Natural killer cell treated with Interleukin-12 subunit alpha and Interleukin-12 subunit beta and Interleukin-15 and Interleukin-18, amount 100 ng/mL, for 72 hours (primary cell): ENCODE measurements at regions not wholly inside any gene's neighbourhood (a gene's known extent, or its start where the extent isn't known, plus 50 kb on each side); places are given as distances from the start of the nearest gene placed in this dataset.

Experiments
- ATAC-seq, 2 donors: fragments of 150-1000 bp; cut with Tn5 transposase in 1 of 2; sonication (Bioruptor Pico), chemical (Tn5 transposase) in 1 of 2; 2 replicates each; pipeline ENCODE4 v1.10.0; 2021
- DNase-seq: peaks from one replicate; pipeline ENCODE4 v3.0.0; 2022; ENCODE audit warnings: low spot score
- H3K27ac Mint-ChIP-seq, 2 donors: 1 replicate in 1 of 2; 2 replicates in 1 of 2; pipeline ENCODE4 v1.8.0; 2022; ENCODE audit warnings: mixed read lengths in 2 of 2, mild to moderate bottlenecking in 1 of 2, moderate library complexity in 1 of 2
- H3K27me3 Mint-ChIP-seq, 2 donors: 1 replicate in 1 of 2; 2 replicates in 1 of 2; pipeline ENCODE4 v1.8.0; 2022; ENCODE audit warnings: mixed read lengths in 2 of 2
- H3K36me3 Mint-ChIP-seq: one replicate; pipeline ENCODE4 v1.8.0; 2022; ENCODE audit warnings: mixed read lengths
- H3K4me1 Mint-ChIP-seq, 2 donors: 1 replicate in 1 of 2; 2 replicates in 1 of 2; pipeline ENCODE4 v1.8.0; 2022; ENCODE audit warnings: low read depth in 2 of 2, mixed read lengths in 2 of 2, mild to moderate bottlenecking in 1 of 2
- H3K4me3 Mint-ChIP-seq: one replicate; pipeline ENCODE4 v1.8.0; 2022; ENCODE audit warnings: mixed read lengths
- H3K9me3 Mint-ChIP-seq: 2 replicates; pipeline ENCODE4 v1.8.0; 2022; ENCODE audit warnings: mixed read lengths

DNA sequence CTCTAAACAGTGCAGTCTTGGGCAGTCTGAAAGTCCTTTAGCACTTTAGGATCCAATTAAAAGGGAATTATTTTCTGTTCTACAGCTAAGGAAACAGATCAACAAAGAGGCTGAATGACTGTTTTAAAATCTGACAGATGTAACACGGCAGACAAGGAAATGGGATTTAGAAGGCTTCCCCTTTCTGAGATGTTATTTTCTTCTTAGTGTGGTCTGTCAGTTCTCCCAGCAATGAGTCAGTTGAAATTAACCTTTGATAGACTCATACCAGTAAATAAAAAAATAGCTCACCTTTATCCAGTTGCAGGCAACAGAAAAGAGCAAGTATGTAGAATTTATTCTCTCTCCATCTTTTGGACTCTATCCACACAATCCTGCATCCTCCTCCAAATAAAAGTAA lies 98.1 kb downstream of the NEDD1 start:
- Mint-ChIP-seq H3K4me1 (no peaks in the 10 kb centered on the region), H3K9me3 (no peaks in the 10 kb centered on the region), H3K4me3 (no peak overlapping the region), H3K27me3 (peaks cover 18 to 37% of the 10 kb centered on the region in 2 donors), H3K27ac (no peak overlapping the region), H3K36me3 (no peaks in the 10 kb centered on the region)
- no peak for DNase-seq
- ATAC-seq, result no peak

DNA sequence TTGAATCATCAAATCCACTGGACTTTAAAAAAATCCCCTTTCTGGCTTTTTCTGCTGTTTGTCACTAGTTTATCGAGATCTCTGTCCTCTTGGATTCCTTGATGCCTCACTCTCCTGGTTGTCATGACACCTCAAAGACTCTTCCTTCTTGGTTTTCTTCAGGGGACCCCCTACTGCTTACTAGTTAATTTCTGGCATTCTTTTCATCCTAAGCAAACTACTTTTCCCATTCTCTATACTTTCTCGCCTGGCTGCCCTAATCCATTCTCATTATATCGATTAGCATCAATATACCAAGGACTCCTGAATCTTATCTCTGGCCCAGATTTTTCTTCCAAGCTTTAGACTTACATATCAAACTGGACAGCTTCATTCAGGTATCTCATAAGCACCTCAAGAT lies 98.6 kb downstream of the NEDD1 start:
- DNase-seq (no peak), ATAC-seq (no peak)
- H3K4me3 Mint-ChIP-seq, result no peak overlapping the region
- H3K27ac Mint-ChIP-seq, result no peak overlapping the region
- H3K9me3 Mint-ChIP-seq, result no peaks in the 10 kb centered on the region
- peaks cover 18 to 37% of the 10 kb centered on the region in 2 donors for H3K27me3 Mint-ChIP-seq
- H3K36me3 Mint-ChIP-seq, result no peaks in the 10 kb centered on the region
- no peaks in the 10 kb centered on the region for H3K4me1 Mint-ChIP-seq

DNA sequence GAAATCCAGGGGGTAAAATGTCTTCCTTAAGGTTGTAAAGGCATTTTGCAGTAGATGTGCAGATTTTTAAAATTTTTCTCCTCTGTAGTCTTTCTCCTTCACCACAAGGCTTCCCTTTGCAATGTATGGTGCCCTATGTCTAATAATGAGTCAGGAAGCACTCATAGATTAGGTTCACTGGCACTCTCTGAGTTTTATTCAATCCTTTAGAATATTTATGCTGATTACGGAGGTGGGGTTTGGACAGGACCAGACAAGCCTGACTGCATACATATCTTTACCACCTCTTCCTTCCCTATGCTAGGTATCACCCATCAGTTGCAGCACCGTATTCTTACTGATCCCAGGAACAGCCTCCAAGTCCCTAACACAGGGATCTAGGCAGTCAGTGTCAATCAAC lies 99.5 kb downstream of the NEDD1 start:
- H3K4me1 Mint-ChIP-seq, result no peaks in the 10 kb centered on the region
- H3K4me3 Mint-ChIP-seq, result no peak overlapping the region
- ATAC-seq (no peak), DNase-seq (no peak)
- H3K9me3 Mint-ChIP-seq, result no peaks in the 10 kb centered on the region
- H3K27me3 Mint-ChIP-seq, result peaks cover 20 to 37% of the 10 kb centered on the region in 2 donors
- H3K36me3 Mint-ChIP-seq, result no peaks in the 10 kb centered on the region
- no peak overlapping the region for H3K27ac Mint-ChIP-seq

DNA sequence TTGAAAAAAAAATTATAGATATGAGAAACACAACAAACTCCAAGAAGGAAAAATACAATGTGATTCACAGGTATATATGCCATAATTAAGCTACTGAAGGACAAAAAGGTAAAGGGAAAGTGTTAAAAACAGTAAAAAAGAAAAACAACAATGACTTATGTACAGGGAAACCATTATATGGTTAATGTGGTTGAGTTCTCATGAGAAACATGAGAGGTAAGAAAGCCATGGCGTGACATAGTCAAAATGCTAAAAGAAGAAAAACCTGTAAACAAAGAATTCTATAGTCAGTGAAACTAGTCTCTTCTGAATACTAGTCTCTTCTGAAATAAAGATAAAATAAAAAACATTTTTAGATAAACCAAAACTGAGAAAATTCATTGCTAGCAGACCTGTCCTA lies 109.1 kb downstream of the NEDD1 start:
- peaks cover 17% of the 10 kb centered on the region for H3K36me3 Mint-ChIP-seq
- no peak for ATAC-seq
- DNase-seq, result no peak
- no peak overlapping the region for H3K4me3 Mint-ChIP-seq
- no peaks in the 10 kb centered on the region for H3K4me1 Mint-ChIP-seq
- no peak overlapping the region for H3K27ac Mint-ChIP-seq
- H3K9me3 Mint-ChIP-seq, result peaks cover 4% of the 10 kb centered on the region
- H3K27me3 Mint-ChIP-seq, result peaks cover 13 to 36% of the 10 kb centered on the region in 2 donors

DNA sequence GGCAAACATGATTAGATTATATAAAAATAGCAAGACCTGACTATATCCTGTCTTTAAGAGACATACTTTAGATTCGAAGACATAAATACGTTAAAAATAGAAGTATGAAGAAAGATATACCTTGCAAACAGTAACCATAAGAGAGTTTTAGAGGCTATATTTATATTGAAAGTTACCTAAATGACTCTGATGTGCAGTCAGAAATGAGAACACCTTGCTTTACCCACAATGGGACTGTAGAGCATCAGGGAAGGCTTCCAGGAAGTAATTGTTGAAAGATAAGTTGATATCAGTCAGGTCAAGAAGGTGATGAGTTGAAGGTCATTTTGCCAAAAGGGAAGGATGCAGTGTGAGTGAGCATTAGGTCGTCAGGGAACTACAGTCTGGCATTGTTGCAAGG lies 110.2 kb downstream of the NEDD1 start:
- H3K36me3 Mint-ChIP-seq, result peaks cover 17% of the 10 kb centered on the region
- peaks cover 13 to 36% of the 10 kb centered on the region in 2 donors for H3K27me3 Mint-ChIP-seq
- DNase-seq, result no peak
- H3K27ac Mint-ChIP-seq, result no peak overlapping the region
- no peak overlapping the region for H3K4me3 Mint-ChIP-seq
- no peak for ATAC-seq
- H3K4me1 Mint-ChIP-seq, result no peaks in the 10 kb centered on the region
- H3K9me3 Mint-ChIP-seq, result peaks cover 4% of the 10 kb centered on the region

DNA sequence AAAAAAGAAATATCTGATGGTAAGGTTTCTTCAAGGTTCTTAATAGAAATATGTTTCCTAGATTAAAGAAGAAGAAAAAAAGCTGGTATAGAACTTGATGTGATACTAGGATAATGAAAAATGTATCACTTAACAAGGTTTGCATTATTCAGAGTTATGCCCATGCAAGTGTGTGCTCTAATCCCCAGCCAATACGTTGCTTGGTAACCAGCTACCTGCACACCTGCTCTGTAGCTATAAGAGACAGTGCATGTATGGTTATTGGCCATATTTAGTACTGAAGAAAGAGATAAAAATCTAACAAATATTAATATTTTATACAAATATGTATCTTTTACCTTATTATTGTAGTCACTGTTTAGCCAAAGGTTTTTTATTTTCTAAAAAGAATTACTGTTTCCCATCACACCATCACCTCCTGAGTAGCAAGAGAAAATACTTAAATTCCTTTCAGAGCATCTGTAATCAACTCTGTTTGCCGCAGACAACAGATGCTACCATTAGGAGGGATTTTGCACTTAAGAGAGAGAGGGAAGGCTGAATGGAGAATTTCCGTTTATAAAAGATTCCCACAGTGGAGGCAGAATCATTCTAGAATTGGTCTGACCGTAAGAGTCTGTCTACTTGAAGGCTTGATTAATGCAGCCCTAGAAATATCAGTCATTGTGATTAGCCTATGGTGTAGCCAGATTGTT lies 115.6 kb downstream of the NEDD1 start:
- peaks cover 5% of the 10 kb centered on the region in 2 donors for H3K27me3 Mint-ChIP-seq
- no peaks in the 10 kb centered on the region for H3K4me1 Mint-ChIP-seq
- no peak for ATAC-seq
- H3K4me3 Mint-ChIP-seq, result no peak overlapping the region
- no peaks in the 10 kb centered on the region for H3K36me3 Mint-ChIP-seq
- no peaks in the 10 kb centered on the region for H3K9me3 Mint-ChIP-seq
- H3K27ac Mint-ChIP-seq, result no peak overlapping the region
- no peak for DNase-seq

DNA sequence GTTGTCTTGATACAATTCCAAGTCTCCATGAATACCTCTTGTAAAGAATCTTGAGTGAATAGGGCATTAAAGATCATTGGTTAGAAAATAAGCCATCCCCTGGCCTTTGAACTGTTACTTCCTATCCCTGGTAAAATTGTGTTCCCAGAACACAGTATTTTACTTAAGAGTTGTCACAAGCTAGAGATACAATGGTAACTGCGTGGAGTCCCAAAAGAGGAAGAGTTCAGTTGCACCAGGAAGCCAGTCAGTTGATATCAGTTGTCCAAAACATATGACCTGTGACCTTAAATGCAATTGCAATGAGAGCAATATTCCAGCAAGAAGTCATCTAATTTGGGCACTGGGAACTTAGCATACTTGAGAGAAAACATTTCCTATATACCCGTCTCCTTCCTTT lies 117.3 kb downstream of the NEDD1 start:
- no peaks in the 10 kb centered on the region for H3K4me1 Mint-ChIP-seq
- H3K4me3 Mint-ChIP-seq, result no peak overlapping the region
- no peaks in the 10 kb centered on the region for H3K36me3 Mint-ChIP-seq
- ATAC-seq, result no peak
- DNase-seq, result no peak
- no peaks in the 10 kb centered on the region for H3K9me3 Mint-ChIP-seq
- no peak overlapping the region for H3K27ac Mint-ChIP-seq
- H3K27me3 Mint-ChIP-seq, result peaks cover 5% of the 10 kb centered on the region in 2 donors

DNA sequence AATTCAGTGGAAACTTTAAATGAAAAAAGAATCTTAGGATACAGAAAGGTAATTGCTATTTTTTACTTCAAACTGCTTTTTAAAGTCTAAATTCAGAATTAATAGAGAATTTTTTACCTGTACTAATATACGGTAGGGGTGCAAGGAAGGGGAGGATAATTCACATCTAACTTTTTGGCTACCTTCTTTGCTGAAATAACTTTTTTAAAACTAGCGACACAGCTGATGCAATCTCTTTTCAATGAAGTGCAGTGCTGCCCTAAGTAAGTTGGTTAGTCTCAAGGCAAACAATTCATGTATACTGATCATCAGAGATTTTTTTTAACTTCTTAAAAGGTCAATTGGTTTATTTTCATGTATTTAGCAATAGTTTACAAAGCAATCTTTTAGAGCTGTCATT lies 119.8 kb downstream of the NEDD1 start:
- H3K36me3 Mint-ChIP-seq, result no peaks in the 10 kb centered on the region
- no peaks in the 10 kb centered on the region for H3K4me1 Mint-ChIP-seq
- H3K9me3 Mint-ChIP-seq, result no peaks in the 10 kb centered on the region
- peaks cover 5 to 6% of the 10 kb centered on the region in 2 donors for H3K27me3 Mint-ChIP-seq
- ATAC-seq (no peak), DNase-seq (no peak)
- no peak overlapping the region for H3K27ac Mint-ChIP-seq
- no peak overlapping the region for H3K4me3 Mint-ChIP-seq

DNA sequence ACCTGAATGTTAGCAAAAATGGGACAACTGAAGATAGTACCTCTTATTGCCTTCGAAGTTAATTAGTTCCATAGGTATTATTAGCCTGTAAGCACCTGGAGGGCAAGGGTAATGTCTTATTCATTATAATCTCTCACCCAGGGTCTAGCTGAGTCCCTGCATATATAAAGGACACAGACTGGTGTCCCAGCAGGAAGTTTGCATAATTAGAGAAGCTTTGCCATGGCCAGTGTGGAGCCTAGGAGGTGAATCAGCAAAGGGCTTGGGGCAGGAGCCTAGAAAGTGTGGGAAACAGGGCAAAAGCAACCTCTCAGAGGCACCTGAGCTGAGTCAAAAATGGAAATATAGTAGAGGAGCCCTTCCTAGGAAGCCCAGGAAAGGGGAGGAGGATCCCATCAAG lies 120.4 kb downstream of the NEDD1 start:
- DNase-seq (no peak), ATAC-seq (no peak)
- Mint-ChIP-seq H3K4me3 (no peak overlapping the region), H3K4me1 (no peaks in the 10 kb centered on the region), H3K36me3 (no peaks in the 10 kb centered on the region), H3K9me3 (no peaks in the 10 kb centered on the region), H3K27ac (no peak overlapping the region), H3K27me3 (peaks cover 8 to 10% of the 10 kb centered on the region in 2 donors)

DNA sequence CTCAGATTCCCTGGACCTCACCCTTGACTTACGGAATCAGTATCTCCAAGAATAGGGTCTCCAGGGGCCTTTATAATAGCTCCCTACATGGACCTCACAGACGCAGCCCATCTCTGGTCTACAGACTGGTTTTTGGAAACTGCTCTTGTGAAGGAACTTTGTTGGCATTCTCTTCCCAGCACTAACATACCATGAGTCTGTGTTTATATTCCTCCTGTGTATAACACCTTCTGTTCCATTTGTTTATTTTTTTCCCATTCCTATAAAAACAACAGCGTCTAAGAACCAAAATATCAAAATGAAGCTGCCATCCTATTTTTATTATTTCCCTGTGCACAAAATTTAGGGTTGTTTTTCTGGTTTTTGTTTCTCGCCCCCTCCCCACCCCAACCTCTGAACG lies 131.1 kb downstream of the NEDD1 start:
- DNase-seq, result no peak
- Mint-ChIP-seq H3K27me3 (peaks cover 8 to 15% of the 10 kb centered on the region in 2 donors), H3K4me1 (no peaks in the 10 kb centered on the region), H3K36me3 (no peaks in the 10 kb centered on the region), H3K4me3 (no peak overlapping the region), H3K27ac (no peak overlapping the region), H3K9me3 (peaks cover 4% of the 10 kb centered on the region)
- ATAC-seq, result no peak

DNA sequence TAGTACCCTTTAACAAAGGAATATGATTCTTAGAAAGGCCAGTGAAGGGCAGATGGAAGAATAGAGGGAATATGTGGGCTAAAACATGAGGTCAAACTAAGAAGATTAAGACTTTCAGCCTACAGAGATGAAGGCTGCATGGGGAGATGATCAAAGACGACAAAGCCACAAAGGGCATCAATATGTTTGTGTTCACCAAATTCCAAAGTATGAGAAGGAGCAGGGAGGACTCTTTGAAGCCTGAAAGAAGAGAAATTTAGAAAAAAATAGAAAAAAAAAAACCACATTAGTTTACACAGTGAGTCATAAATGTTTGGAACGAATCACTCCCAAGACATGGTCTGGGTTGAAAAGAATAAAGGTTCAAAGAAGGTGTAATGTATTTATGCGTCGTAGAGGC lies 131.8 kb downstream of the NEDD1 start:
- H3K4me1 Mint-ChIP-seq, result no peaks in the 10 kb centered on the region
- H3K9me3 Mint-ChIP-seq, result peaks cover 4% of the 10 kb centered on the region
- peaks cover 3 to 15% of the 10 kb centered on the region in 2 donors for H3K27me3 Mint-ChIP-seq
- H3K36me3 Mint-ChIP-seq, result no peaks in the 10 kb centered on the region
- H3K27ac Mint-ChIP-seq, result no peak overlapping the region
- no peak for ATAC-seq
- no peak overlapping the region for H3K4me3 Mint-ChIP-seq
- DNase-seq, result no peak

DNA sequence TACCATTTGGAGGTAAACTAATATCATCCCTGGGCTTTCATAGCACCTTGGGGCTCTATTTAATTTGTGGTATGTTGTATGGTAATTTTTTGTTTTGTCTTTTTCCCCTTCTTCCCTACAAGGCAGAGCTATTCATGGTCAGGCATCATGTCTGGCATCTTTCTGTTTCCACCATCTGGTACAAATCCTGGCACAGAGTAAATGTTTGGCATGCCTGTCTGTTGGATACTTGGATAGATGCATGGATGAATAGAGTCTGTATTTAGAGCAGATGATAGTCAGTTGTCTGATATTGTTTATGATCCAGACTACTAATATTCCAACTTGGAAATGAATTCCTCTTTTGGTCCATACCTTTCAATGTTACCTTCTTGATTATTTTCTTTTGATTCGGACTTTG lies 139.8 kb downstream of the NEDD1 start:
- Mint-ChIP-seq H3K4me1 (no peaks in the 10 kb centered on the region), H3K27ac (no peak overlapping the region), H3K9me3 (peaks cover 3% of the 10 kb centered on the region), H3K4me3 (no peak overlapping the region), H3K36me3 (no peaks in the 10 kb centered on the region), H3K27me3 (peaks cover 3 to 27% of the 10 kb centered on the region in 2 donors)
- ATAC-seq (no peak), DNase-seq (no peak)

DNA sequence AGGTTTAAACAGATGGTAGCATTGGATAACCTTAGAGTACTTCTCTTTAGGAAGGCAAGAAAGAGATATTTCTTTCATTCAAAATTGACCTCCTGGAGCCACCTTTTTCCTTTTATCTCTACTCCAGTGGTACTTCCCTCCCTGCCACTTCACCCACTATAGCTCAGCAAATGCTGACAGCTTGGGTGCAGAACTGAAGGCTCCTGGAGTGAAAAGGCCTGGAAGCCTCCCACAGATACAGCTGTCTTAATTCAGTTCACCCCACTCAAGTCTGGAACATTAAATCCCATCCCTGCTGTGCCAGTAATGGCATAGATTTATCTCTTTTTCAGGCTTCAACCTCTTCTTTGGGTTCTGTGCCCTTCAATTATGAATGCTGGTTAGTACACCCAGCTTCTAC lies 140.3 kb downstream of the NEDD1 start:
- H3K27ac Mint-ChIP-seq, result no peak overlapping the region
- ATAC-seq (no peak), DNase-seq (no peak)
- no peak overlapping the region for H3K4me3 Mint-ChIP-seq
- H3K36me3 Mint-ChIP-seq, result no peaks in the 10 kb centered on the region
- H3K27me3 Mint-ChIP-seq, result peaks cover 3 to 27% of the 10 kb centered on the region in 2 donors
- no peaks in the 10 kb centered on the region for H3K4me1 Mint-ChIP-seq
- peaks cover 3% of the 10 kb centered on the region for H3K9me3 Mint-ChIP-seq

DNA sequence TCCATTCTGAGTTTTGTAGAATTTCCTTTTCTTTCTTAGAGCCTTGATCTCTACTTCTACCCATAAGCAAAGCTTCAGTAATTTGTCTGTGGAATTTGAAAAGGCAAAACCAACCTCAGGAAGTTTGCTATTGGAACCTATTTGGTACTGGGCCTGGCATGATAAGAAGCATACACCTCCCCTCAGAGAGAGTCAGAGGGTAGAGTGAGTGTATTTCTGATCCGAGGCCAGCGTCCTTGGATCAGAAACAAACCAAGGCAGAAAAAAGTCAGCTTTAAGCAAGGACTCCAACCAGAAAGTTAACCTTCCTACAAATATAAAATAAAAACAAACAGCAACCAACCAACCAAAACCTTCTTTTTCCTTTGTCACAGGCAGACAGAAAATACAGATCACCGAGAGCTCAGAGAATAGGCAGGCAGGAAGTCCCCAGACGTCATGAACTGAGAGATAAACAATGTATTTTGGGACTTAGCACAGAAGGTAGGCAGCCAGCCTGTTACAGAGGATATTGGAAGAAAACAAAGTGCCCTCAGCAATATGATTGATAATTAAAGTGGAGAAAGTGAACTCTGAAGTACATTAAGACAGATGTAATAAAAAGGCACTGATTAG lies 141.5 kb downstream of the NEDD1 start:
- DNase-seq (no peak), ATAC-seq (no peak)
- Mint-ChIP-seq H3K4me3 (no peak overlapping the region), H3K9me3 (peaks cover 3% of the 10 kb centered on the region), H3K27ac (no peak overlapping the region), H3K4me1 (no peaks in the 10 kb centered on the region), H3K36me3 (no peaks in the 10 kb centered on the region), H3K27me3 (peaks cover 4 to 27% of the 10 kb centered on the region in 2 donors)

DNA sequence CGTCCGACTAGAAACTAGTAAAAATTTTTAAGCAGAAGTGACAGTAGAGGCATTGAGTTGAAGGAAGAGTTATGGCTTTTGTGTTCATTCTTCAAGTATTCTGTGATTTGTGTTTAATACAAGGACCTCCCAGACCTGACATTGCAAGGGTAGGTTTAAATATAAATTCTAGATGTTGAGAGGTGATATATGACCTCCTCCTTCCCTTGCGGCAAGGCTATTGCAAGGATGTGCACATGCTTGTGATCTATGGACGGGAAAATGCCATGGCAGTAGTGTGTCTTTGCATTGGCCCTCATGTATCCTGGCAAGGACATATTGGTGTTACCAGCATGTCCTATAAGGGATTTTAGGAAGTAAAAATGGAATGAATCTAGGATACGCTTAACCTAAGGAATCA lies 143.5 kb downstream of the NEDD1 start:
- Mint-ChIP-seq H3K4me1 (no peaks in the 10 kb centered on the region), H3K9me3 (no peaks in the 10 kb centered on the region), H3K27ac (no peak overlapping the region)

More for the DNA sequence above, 143.5 kb downstream of the NEDD1 start:
- Mint-ChIP-seq H3K27me3 (peaks cover 7 to 27% of the 10 kb centered on the region in 2 donors), H3K36me3 (no peaks in the 10 kb centered on the region), H3K4me3 (no peak overlapping the region)
- ATAC-seq (no peak), DNase-seq (no peak)
